T-helper 17 cell (primary cell): ENCODE measurements at regions not wholly inside any gene's neighbourhood (a gene's known extent, or its start where the extent isn't known, plus 50 kb on each side); places are given as distances from the start of the nearest gene placed in this dataset.

Experiments
- ATAC-seq: fragments of 150-1000 bp; cut with Tn5 transposase; 2 replicates; pipeline ENCODE4 v1.10.0; 2021; ENCODE audit warnings: mild to moderate bottlenecking, moderate library complexity
- DNase-seq, 3 donors: peaks; one replicate each; pipeline versions ENCODE4 v3.0.0 to v3.0.0-alpha.2; 2020 to 2021
- H3K9me3 ChIP-seq: one replicate; pipeline ENCODE4 v1.7.0; 2013; ENCODE audit warnings: low read length, mild to moderate bottlenecking; ENCODE audit not compliant: control insufficient read depth, poor library complexity, severe bottlenecking
- H3K27ac Mint-ChIP-seq: one replicate; pipeline ENCODE4 v1.8.0; 2022; ENCODE audit warnings: mild to moderate bottlenecking, moderate library complexity, mixed read lengths
- H3K27me3 Mint-ChIP-seq: one replicate; pipeline ENCODE4 v1.8.0; 2022; ENCODE audit warnings: mixed read lengths
- H3K36me3 Mint-ChIP-seq: one replicate; pipeline ENCODE4 v1.8.0; 2022; ENCODE audit warnings: low read depth, mixed read lengths
- H3K4me1 Mint-ChIP-seq: one replicate; pipeline ENCODE4 v1.8.0; 2022; ENCODE audit warnings: mild to moderate bottlenecking, mixed read lengths
- H3K4me3 Mint-ChIP-seq: one replicate; pipeline ENCODE4 v1.8.0; 2022; ENCODE audit warnings: mild to moderate bottlenecking, moderate library complexity, mixed read lengths

DNA sequence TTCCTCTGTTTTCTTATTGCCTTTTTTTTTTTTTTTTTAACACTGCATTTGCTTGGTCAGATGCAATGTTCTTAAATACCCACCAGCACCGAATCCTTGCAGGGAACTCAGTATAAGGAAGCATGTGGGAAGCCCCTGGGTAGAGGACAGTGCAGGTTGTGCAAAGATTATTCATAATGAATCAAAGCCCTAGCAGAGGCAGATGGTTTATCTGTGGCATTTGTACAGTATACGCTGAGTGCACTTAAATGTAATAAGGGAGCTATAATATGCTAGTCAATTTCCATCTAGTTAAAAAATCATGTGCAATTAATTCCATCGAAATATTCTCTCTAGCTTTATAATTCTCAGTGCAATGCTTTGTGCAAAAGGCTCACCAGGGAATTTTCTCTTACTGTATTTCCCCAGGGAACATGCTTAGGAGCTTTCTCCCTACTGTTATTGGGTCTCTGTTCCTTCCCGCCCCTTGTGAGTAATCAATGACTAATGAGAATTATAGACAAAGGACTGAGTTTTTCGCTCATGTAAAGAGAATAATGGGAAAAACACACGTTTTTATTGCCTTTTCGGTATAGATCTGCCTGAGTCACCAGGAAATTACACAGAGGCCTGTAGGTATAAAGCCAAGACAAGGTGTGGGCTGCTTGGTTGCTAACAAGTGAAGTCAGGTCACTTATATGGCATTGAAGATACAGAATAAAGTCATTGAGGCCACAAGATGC lies 1214.3 kb upstream of the TMEM132C start:
- Mint-ChIP-seq H3K4me3 (no peak overlapping the region), H3K36me3 (no peaks in the 10 kb centered on the region), H3K27ac (no peak overlapping the region), H3K4me1 (no peaks in the 10 kb centered on the region), H3K27me3 (no peaks in the 10 kb centered on the region)
- H3K9me3 ChIP-seq, result no peaks in the 10 kb centered on the region
- no peak for ATAC-seq
- no peak for DNase-seq

DNA sequence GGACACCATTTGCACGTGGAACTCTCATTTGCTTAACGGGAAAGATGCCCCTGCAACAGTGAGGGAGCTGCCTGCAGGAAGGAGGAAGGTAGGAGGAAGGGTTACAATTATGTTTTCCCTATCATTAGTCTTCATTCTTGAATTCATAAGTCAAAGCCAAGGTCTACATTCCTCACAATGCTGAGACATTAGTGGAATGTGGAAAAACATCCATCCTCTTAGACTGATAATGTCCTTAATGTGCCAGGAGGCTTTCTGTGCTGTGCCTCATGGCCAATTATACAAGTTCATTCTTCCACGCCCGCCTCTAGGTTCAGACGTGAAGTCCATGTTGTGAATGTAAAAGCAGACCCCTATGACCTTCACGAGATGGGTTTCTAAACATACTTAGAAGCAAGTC lies 1212.4 kb upstream of the TMEM132C start:
- DNase-seq (no peak), ATAC-seq (no peak)
- Mint-ChIP-seq H3K27ac (no peak overlapping the region), H3K4me1 (no peaks in the 10 kb centered on the region), H3K27me3 (no peaks in the 10 kb centered on the region), H3K36me3 (no peaks in the 10 kb centered on the region), H3K4me3 (no peak overlapping the region)
- H3K9me3 ChIP-seq, result no peaks in the 10 kb centered on the region

DNA sequence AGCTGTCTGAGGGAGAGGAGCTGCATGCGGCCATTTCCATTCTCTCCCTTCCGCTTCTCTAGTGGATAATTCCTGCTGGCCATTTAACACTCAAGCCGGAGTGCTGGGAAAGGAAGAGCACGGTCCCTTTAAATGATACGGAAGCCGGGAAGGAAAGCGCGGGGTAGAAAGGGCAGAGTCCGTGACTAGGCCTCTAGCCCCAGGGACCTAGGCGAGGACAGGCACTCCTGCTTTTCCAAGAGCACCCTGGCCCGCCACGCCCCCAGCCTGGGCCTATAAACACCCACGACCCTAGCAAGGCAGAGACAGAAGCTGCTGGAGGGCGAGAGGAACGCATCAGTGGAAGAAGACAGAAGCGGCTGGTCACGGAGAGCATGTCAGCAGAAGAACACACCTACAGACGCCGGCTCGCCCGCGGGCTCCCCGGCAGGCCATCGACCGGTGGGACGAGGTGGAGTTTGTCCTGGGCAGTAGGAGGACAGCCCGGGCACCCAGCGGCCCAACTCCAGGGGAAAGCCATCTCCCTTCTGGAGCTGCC lies 1206.6 kb upstream of the TMEM132C start:
- Mint-ChIP-seq H3K4me1 (no peaks in the 10 kb centered on the region), H3K36me3 (no peaks in the 10 kb centered on the region), H3K27me3 (no peaks in the 10 kb centered on the region), H3K4me3 (no peak overlapping the region), H3K27ac (no peak overlapping the region)
- no peaks in the 10 kb centered on the region for H3K9me3 ChIP-seq
- DNase-seq (no peak), ATAC-seq (no peak)

DNA sequence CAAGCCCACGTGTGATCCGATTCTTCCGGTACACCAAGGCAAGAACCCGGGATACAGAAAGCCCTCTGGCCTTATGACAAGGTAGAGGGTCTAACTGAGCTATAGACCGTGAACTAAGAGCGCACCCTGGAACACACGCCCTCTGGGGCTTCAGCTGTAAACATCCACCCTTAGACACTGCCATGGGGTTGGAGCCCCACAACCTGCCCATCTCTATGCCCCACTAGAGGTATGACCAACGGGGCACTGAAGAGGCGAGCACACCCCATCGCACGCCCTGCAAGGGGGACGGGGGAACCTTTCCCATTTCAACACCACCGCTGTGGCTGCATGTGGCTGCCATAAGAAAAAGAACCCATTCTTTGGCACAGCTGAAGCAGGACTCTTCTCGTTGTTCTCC lies 1206.0 kb upstream of the TMEM132C start:
- no peaks in the 10 kb centered on the region for H3K27me3 Mint-ChIP-seq
- H3K4me3 Mint-ChIP-seq, result no peak overlapping the region
- H3K9me3 ChIP-seq, result no peaks in the 10 kb centered on the region
- no peak overlapping the region for H3K27ac Mint-ChIP-seq
- no peaks in the 10 kb centered on the region for H3K36me3 Mint-ChIP-seq
- H3K4me1 Mint-ChIP-seq, result no peaks in the 10 kb centered on the region
- DNase-seq, result no peak
- ATAC-seq, result no peak

DNA sequence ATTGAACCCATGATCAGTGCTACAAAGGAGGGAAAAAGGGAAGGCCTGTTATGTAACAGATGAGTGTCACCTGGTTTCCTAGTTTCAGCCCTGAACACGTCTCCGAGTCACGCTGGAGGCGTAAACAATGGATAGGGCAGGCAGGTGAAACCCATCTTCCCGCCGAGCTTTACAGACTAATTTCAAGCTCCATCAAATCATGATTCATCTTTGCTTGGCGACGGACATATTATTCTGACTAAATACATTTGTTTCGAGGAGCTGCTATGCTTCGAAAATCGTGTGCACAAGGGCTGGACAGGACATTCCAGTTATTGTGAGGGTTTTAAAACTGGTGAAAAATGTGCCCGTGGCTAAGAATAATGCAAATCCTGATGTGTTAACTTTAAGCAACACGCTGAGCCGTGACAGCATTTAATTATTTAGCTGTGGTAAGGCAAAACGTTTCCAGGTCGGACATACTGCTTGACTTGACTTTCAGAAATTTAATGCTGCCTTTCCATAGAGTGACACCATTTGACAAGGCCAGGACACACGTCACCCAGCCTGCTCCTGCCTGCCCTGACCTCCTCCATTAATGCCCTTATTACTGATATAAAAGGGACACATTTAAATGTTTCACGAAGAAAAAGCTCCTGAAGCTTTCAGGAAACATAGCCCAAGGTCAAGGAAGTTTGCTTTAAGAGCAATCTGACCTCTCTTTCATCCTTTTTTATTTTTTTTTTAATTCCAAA lies 1203.5 kb upstream of the TMEM132C start:
- Mint-ChIP-seq H3K27me3 (no peaks in the 10 kb centered on the region), H3K27ac (no peak overlapping the region), H3K4me1 (no peaks in the 10 kb centered on the region), H3K4me3 (no peak overlapping the region), H3K36me3 (no peaks in the 10 kb centered on the region)
- ATAC-seq, result no peak
- no peak for DNase-seq
- no peaks in the 10 kb centered on the region for H3K9me3 ChIP-seq

DNA sequence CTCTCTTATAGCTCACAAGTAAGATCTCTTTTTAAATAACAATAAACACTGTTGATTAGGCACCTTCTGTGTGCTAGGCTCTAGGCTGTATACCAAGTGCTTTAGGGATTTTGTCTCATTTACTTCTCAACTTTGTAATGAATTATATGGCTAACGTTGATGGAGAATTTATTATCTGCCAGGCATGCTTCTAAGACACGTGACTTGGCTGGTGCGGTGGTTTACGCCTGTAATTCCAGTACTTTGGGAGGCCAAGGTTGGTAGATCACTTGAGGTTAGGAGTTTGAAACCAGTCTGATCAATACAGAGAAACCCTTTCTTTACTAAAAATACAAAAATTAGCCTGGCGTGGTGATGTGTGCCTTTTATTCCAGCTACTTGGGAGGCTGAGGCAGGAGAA lies 1202.8 kb upstream of the TMEM132C start:
- DNase-seq (no peak), ATAC-seq (no peak)
- Mint-ChIP-seq H3K4me1 (no peaks in the 10 kb centered on the region), H3K4me3 (no peak overlapping the region), H3K27me3 (no peaks in the 10 kb centered on the region), H3K36me3 (no peaks in the 10 kb centered on the region), H3K27ac (no peak overlapping the region)
- no peaks in the 10 kb centered on the region for H3K9me3 ChIP-seq

DNA sequence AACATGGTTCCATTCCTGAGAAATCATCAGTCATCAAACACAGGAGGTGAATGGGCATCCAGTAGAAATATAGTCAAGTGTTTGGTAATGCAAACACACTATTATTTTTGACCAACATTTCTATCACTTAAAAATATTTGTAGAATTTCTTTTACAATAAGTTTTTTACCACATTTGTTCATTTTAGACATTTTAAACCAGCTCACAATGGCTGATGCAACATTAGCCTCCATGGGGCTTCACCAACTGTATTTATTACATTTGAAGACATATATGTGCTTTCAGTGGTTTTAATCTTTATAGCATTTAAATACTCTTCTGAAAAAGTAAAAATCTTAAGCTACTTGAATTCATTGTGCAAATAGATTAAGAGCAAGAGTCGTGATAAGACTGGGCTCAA lies 1201.4 kb upstream of the TMEM132C start:
- Mint-ChIP-seq H3K27me3 (no peaks in the 10 kb centered on the region), H3K4me1 (no peaks in the 10 kb centered on the region), H3K27ac (no peak overlapping the region), H3K4me3 (no peak overlapping the region), H3K36me3 (no peaks in the 10 kb centered on the region)
- DNase-seq, result no peak
- ATAC-seq, result no peak
- H3K9me3 ChIP-seq, result no peaks in the 10 kb centered on the region

DNA sequence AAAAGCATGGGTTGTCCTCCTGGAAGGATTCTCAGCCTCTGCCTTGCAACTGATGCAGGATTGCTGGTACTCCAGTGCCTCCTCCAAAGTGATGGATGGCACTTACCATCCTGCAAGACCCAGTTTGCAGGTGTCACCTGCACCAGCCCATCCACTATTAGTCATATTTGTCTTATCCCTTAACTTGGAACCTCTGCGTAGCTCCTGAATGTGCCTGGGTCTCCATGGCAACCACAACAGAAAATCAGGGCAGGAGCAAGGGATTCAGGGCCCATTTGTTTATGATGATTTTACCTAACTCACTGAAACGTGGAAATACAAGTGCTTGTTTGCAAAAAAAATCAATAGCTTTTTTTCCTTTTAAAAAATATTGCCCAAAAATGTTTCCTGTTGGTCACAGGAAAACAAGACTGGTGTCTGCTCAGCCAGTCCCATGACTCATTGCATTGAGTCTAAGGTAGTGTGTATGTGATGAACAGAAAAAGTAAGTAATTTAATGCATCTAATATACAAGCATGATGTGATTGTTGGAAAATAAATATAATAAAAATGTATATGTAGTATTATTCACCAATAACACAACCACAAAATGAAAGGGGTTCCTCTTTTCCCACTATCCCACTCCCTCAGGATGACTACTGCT lies 1196.3 kb upstream of the TMEM132C start:
- Mint-ChIP-seq H3K36me3 (no peaks in the 10 kb centered on the region), H3K4me1 (no peaks in the 10 kb centered on the region), H3K27me3 (peaks cover 21% of the 10 kb centered on the region), H3K27ac (no peak overlapping the region), H3K4me3 (no peak overlapping the region)
- H3K9me3 ChIP-seq, result no peaks in the 10 kb centered on the region
- DNase-seq, result no peak
- ATAC-seq, result no peak

DNA sequence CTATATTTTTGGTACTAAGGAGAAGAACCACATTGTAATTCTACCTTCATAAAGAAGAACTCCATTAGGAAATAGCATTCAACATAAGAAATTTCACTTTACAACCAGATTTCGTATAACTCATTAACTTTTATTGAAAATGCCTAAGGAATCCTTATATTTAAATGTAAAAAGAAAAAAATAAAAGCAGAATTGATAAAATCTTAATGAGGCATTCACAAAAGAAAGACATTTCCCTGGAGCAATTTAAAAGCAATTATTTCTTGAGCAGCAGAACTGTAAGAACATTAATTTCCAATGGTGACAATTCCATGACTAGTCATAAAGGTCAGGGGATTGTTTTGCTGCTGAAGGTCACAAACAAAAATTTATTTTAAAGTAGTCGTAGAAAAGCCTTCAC lies 1192.8 kb upstream of the TMEM132C start:
- Mint-ChIP-seq H3K4me3 (no peak overlapping the region), H3K27ac (no peak overlapping the region), H3K27me3 (peaks cover 29% of the 10 kb centered on the region), H3K36me3 (no peaks in the 10 kb centered on the region), H3K4me1 (no peaks in the 10 kb centered on the region)
- no peaks in the 10 kb centered on the region for H3K9me3 ChIP-seq
- DNase-seq (no peak), ATAC-seq (no peak)

DNA sequence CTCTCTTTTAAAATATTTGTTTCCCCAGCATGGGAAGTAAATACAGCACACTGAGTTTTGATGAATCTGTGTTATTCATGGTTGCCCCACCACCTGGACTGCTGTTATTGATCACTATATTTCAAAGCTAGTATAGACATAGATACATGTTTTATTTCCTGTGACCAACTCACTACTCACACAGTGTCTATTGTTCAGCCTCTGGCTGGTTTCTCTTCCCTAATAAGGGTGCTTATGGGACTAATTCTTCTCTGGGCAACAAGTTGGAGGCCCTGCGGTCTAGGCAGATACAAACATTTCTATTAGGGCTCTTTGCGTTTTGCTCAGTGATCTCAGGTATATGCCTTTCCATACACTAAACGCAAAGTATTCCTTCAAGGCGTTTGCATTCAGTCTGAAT lies 1191.0 kb upstream of the TMEM132C start:
- Mint-ChIP-seq H3K27me3 (peaks cover 30% of the 10 kb centered on the region), H3K36me3 (no peaks in the 10 kb centered on the region), H3K4me1 (no peaks in the 10 kb centered on the region), H3K27ac (no peak overlapping the region), H3K4me3 (no peak overlapping the region)
- no peak for DNase-seq
- no peaks in the 10 kb centered on the region for H3K9me3 ChIP-seq
- no peak for ATAC-seq

DNA sequence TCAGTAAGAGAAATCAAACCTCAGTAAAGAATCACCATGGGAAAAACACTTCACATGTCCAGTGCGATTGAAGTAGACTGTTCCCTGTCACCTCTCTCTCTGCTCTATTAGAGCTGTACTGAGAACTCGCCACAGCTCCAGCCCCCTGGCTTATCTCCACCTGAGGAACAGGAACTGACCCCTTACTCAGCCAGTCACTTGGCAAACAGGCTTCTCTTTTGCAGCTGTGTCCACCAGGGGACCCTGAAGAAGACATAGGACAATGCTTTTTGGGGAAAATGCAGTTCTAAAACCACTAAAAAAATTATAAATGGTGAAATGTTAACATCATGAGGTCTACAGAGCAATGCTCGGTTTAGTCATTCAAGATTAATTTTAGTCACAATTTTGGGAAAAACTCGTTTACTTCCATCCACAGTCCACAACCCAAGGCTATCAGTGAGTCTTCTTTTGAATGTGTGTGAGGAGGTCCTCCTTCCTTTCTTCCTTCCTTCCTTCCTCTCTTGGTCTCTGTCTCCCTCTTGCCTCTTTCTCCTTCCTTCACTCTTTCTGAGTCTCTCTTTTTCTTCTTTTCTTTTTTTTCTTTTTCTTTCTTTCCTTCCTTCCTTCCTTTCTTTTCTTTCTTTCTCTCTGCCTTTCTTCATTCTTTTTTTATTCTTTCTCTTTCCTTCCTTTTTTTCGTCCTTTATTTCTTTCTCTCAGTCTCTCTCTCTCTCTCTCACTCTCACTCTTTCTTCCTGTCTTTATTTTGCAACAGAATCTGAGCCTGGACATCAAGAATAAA lies 1189.5 kb upstream of the TMEM132C start:
- ATAC-seq (no peak), DNase-seq (no peak)
- H3K9me3 ChIP-seq, result no peaks in the 10 kb centered on the region
- Mint-ChIP-seq H3K27ac (no peak overlapping the region), H3K4me1 (no peaks in the 10 kb centered on the region), H3K27me3 (peaks cover 21% of the 10 kb centered on the region), H3K36me3 (peaks cover 2% of the 10 kb centered on the region), H3K4me3 (no peak overlapping the region)

DNA sequence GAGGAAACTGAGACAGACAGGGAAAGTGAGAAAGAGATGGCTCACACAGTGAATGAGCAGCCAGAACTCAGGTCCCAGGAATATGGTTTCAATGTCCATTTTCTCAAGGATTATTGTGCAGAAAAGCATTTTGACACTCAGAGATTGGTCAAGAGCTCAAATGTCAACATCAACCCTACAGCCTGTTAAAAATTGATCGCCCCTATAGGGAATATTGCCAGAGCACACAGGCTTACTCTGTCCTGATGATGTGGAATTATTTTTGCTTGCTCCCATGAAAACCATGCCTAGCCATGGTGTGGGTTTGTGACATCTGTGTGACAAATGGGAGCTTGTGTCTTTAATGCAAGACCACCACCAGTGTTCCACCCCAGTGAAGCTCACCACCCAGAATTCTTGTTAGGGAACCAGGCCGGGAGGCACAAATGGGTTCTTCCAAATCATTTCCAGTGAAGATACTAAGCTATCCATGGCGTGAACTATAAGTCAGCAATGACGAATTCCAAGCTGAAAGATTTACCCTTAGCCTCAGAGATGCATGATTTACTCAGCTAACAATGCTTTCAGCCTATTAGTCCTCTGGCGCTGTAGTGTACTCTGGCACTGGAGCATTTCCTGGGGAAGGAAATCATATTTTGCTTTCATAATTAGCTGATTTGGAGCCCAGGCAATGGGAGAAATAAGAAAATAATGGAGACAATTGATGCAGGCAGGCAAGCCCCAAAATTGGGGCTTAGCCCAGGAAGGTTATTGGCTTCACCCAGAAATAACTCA lies 1188.2 kb upstream of the TMEM132C start:
- Mint-ChIP-seq H3K4me3 (no peak overlapping the region), H3K27me3 (peaks cover 18% of the 10 kb centered on the region), H3K4me1 (peaks cover 4% of the 10 kb centered on the region), H3K36me3 (peaks cover 2% of the 10 kb centered on the region), H3K27ac (no peak overlapping the region)
- no peaks in the 10 kb centered on the region for H3K9me3 ChIP-seq
- ATAC-seq, result no peak
- no peak for DNase-seq
